Type B pancreatic cell (in vitro differentiated cells): ENCODE measurements at regions not wholly inside any gene's neighbourhood (a gene's known extent, or its start where the extent isn't known, plus 50 kb on each side); places are given as distances from the start of the nearest gene placed in this dataset.

Source experiments
- DNase-seq: peaks from one replicate; pipeline ENCODE4 v3.0.0; 2021; ENCODE audit warnings: mixed read lengths; ENCODE audit not compliant: unreplicated experiment; ENCODE audit errors: extremely low spot score
- H3K27ac Mint-ChIP-seq: 2 replicates; pipeline ENCODE4 v1.8.0; 2021; ENCODE audit warnings: mild to moderate bottlenecking, mixed read lengths
- H3K27me3 Mint-ChIP-seq: 2 replicates; pipeline ENCODE4 v1.8.0; 2021; ENCODE audit warnings: mixed read lengths
- H3K36me3 Mint-ChIP-seq: 2 replicates; pipeline ENCODE4 v1.8.0; 2021; ENCODE audit warnings: mixed read lengths
- H3K4me1 Mint-ChIP-seq: one replicate; pipeline ENCODE4 v1.8.0; 2021; ENCODE audit warnings: mixed read lengths; ENCODE audit not compliant: unreplicated experiment
- H3K4me3 Mint-ChIP-seq: 2 replicates; pipeline ENCODE4 v1.8.0; 2021; ENCODE audit warnings: mild to moderate bottlenecking, mixed read lengths
- H3K9me3 Mint-ChIP-seq: 2 replicates; pipeline ENCODE4 v1.8.0; 2021; ENCODE audit warnings: mixed read lengths
- CTCF ChIP-seq: fragments of 200-600 bp; sonication (generic); conservative IDR thresholded peaks from 2 replicates; pipeline ENCODE4 v1.5.0; 2021; ENCODE audit warnings: antibody characterized with exemption, mild to moderate bottlenecking

GRCh38 chr3:1600206-1600605 lies 498.5 kb upstream of the CNTN4 start:
- Mint-ChIP-seq H3K9me3 (no peaks in the 10 kb centered on the region), H3K4me3 (no peak overlapping the region), H3K36me3 (no peaks in the 10 kb centered on the region), H3K27me3 (no peaks in the 10 kb centered on the region), H3K4me1 (no peaks in the 10 kb centered on the region), H3K27ac (no peak overlapping the region)
- DNase-seq = no peak
- TF ChIP-seq CTCF = no peak

DNA sequence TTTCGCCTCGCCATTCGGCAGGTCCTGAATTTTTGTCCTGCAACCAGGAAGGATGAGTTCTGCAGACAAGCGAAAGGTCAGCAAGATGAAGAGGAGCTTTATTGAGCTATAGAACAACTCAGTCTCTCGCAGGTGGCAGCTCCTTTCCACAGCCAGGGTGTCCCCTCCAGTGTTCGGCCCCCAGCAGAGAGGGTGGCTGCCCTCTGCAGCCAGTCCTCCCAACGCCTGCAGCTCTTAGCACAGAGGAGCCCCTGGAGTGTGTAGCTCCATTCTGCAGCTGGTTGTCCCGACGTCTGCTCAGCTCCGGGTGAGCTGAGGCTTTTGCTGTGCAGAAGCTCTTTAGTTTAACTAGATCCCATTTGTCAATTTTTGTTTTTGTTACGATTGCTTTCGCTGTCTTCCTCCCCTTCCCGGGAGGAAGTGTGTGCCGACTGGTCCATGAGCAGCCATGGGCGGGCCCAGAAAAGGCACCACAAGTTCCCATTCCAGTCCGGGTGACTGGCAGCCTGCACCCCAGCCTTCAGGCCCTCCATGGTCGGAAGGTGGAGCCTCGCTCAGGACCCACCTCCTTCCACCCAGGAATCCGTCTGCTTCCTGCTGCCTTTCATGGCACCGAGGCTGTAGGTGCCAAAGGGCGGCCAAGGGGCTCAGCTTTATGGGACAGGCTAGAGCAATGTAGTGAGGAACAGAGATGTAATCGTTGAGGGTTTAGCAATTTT lies 497.8 kb upstream of the CNTN4 start:
- Mint-ChIP-seq H3K27ac (no peak overlapping the region), H3K27me3 (no peaks in the 10 kb centered on the region), H3K4me3 (no peak overlapping the region), H3K4me1 (no peaks in the 10 kb centered on the region), H3K9me3 (no peaks in the 10 kb centered on the region), H3K36me3 (no peaks in the 10 kb centered on the region)
- no peak for TF ChIP-seq CTCF
- DNase-seq = no peak

DNA sequence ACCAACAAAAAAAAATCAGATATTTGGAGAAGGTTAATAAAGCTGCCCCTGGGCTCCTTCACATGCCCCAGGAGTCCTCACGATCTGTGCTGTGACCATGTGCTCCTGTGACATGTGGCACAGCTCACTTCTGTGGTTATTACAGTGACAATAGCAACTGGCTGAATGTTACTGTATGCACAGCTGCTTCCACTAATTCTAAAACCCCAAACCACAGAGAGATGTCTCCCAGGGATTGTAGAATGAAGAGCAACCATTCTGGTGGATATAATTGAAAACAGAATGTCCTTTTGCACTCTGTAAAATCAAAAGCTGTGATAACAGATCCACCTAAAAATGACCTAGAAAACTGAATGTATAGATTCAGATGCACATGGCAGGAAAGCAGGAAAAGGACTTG lies 489.2 kb upstream of the CNTN4 start:
- Mint-ChIP-seq H3K4me1 (peaks cover 8% of the 10 kb centered on the region), H3K4me3 (no peak overlapping the region), H3K27ac (no peak overlapping the region), H3K27me3 (no peaks in the 10 kb centered on the region), H3K36me3 (no peaks in the 10 kb centered on the region), H3K9me3 (no peaks in the 10 kb centered on the region)
- no peak for TF ChIP-seq CTCF
- DNase-seq = no peak

- Mint-ChIP-seq H3K27ac (no peak overlapping the region), H3K9me3 (no peaks in the 10 kb centered on the region), H3K4me3 (no peak overlapping the region), H3K27me3 (no peaks in the 10 kb centered on the region), H3K36me3 (no peaks in the 10 kb centered on the region), H3K4me1 (peaks cover 10% of the 10 kb centered on the region)
- peak; percentile 28 for TF ChIP-seq CTCF
- DNase-seq = no peak
Observed at GRCh38 chr3:1611824-1612223, 486.8 kb upstream of the CNTN4 start.

DNA sequence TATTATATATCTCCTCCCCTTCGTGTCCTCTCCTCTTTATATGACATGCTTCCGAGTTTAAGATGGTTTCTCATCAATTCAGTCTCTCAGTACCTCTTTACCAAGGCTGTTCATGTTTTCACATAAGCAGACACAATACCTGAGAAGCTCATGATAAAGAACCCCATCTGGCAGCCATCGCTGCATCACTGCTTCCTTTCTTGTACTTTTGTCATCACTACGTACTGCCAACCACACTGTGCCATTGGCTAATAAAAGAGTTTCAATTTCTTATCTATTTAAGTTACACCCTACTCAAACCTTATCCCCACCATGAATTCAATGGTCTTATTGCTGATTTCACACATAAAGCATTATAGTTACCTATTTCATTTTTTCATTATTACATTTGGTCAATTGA lies 484.7 kb upstream of the CNTN4 start:
- H3K9me3 Mint-ChIP-seq = no peaks in the 10 kb centered on the region

More for the DNA sequence above, 484.7 kb upstream of the CNTN4 start:
- H3K27me3 Mint-ChIP-seq = no peaks in the 10 kb centered on the region
- H3K36me3 Mint-ChIP-seq = no peaks in the 10 kb centered on the region
- DNase-seq = no peak
- no peak overlapping the region for H3K27ac Mint-ChIP-seq
- peaks cover 12% of the 10 kb centered on the region for H3K4me1 Mint-ChIP-seq
- TF ChIP-seq CTCF = no peak
- H3K4me3 Mint-ChIP-seq = no peak overlapping the region
